H1 (cell line): ENCODE measurements at regions not wholly inside any gene's neighbourhood (a gene's known extent, or its start where the extent isn't known, plus 50 kb on each side); places are given as distances from the start of the nearest gene placed in this dataset.

Source experiments
- ATF3 ChIP-seq: IDR thresholded peaks from 2 replicates; pipeline ENCODE4 v1.6.1; 2011; ENCODE audit warnings: low read depth, mild to moderate bottlenecking, low read length; ENCODE audit not compliant: insufficient read depth
- CEBPB ChIP-seq: IDR thresholded peaks from 2 replicates; pipeline ENCODE4 v1.6.1; 2012; ENCODE audit warnings: low read depth, low read length
- CHD1 ChIP-seq: IDR thresholded peaks from 2 replicates; pipeline ENCODE4 v1.6.1; 2012; ENCODE audit warnings: low read depth, low read length, improper control_type of control experiment

- TF ChIP-seq ATF3 (no peak), CHD1 (no peak), CEBPB (no peak)
- TF ChIP-seq, all 59 proteins: peak for 0
Observed at GRCh38 chr4:128403586-128403985, 116.0 kb upstream of the PGRMC2 start (continued).
